ENCODE measurements at regions not wholly inside any gene's neighbourhood (a gene's known extent, or its start where the extent isn't known, plus 50 kb on each side); places are given as distances from the start of the nearest gene placed in this dataset.

- no peaks in the 10 kb centered on the region for H3K36me3 ChIP-seq (ENCODE audit: insufficient read depth, low read length)
- H2AFZ ChIP-seq (ENCODE audit: low read length, unreplicated experiment): no peak overlapping the region
- H3K4me3 ChIP-seq (ENCODE audit: low read depth, low read length): no peak overlapping the region
- no peak overlapping the region for H3K27ac ChIP-seq (ENCODE audit: low read depth, low read length)
- 0 out of 2 replicates have a peak, but pooled peaks cover 3% of the 10 kb centered on the region for H3K27me3 ChIP-seq (ENCODE audit: insufficient read depth, low read length)
- H3K79me2 ChIP-seq (ENCODE audit: control insufficient read depth, insufficient read depth, low read length, unreplicated experiment): no peaks in the 10 kb centered on the region
- H3K4me1 ChIP-seq (ENCODE audit: control insufficient read depth, insufficient read depth, low read length, unreplicated experiment): no peaks in the 10 kb centered on the region
Measured at GRCh38 chr20:40476461-40476860, 212.6 kb downstream of the MAFB start.

- no peaks in the 10 kb centered on the region for H3K4me1 ChIP-seq (ENCODE audit: control insufficient read depth, insufficient read depth, low read length, unreplicated experiment)
- no peak overlapping the region for H3K27ac ChIP-seq (ENCODE audit: low read depth, low read length)
- H2AFZ ChIP-seq (ENCODE audit: low read length, unreplicated experiment): no peak overlapping the region
- no peak overlapping the region for H3K4me3 ChIP-seq (ENCODE audit: low read depth, low read length)
- H3K79me2 ChIP-seq (ENCODE audit: control insufficient read depth, insufficient read depth, low read length, unreplicated experiment): no peaks in the 10 kb centered on the region
- 0 out of 2 replicates have a peak, but pooled peaks cover 3% of the 10 kb centered on the region for H3K27me3 ChIP-seq (ENCODE audit: insufficient read depth, low read length)
- no peaks in the 10 kb centered on the region for H3K36me3 ChIP-seq (ENCODE audit: insufficient read depth, low read length)
Measured at GRCh38 chr20:40472905-40473304, 216.1 kb downstream of the MAFB start.

GRCh38 chr20:40471261-40471629 is 217.8 kb downstream of the MAFB start:
- no peaks in the 10 kb centered on the region for H3K79me2 ChIP-seq (ENCODE audit: control insufficient read depth, insufficient read depth, low read length, unreplicated experiment)
- H3K4me3 ChIP-seq (ENCODE audit: low read depth, low read length): no peak overlapping the region
- 0 out of 2 replicates have a peak, but pooled peaks cover 3% of the 10 kb centered on the region for H3K27me3 ChIP-seq (ENCODE audit: insufficient read depth, low read length)
- no peak overlapping the region for H2AFZ ChIP-seq (ENCODE audit: low read length, unreplicated experiment)
- no peak overlapping the region for H3K27ac ChIP-seq (ENCODE audit: low read depth, low read length)
- no peaks in the 10 kb centered on the region for H3K4me1 ChIP-seq (ENCODE audit: control insufficient read depth, insufficient read depth, low read length, unreplicated experiment)
- no peaks in the 10 kb centered on the region for H3K36me3 ChIP-seq (ENCODE audit: insufficient read depth, low read length)

- Histone ChIP-seq H3K27me3 (ENCODE audit: insufficient read depth, low read length) (0 out of 2 replicates have a peak, but pooled peaks cover 2% of the 10 kb centered on the region), H3K27ac (ENCODE audit: low read depth, low read length) (no peak overlapping the region), H2AFZ (ENCODE audit: low read length, unreplicated experiment) (no peak overlapping the region), H3K4me3 (ENCODE audit: low read depth, low read length) (no peak overlapping the region), H3K4me1 (ENCODE audit: control insufficient read depth, insufficient read depth, low read length, unreplicated experiment) (no peaks in the 10 kb centered on the region), H3K79me2 (ENCODE audit: control insufficient read depth, insufficient read depth, low read length, unreplicated experiment) (no peaks in the 10 kb centered on the region), H3K36me3 (ENCODE audit: insufficient read depth, low read length) (no peaks in the 10 kb centered on the region)
Measured at GRCh38 chr20:40470445-40471260, 218.4 kb downstream of the MAFB start.

GRCh38 chr20:40468759-40469158 is 220.3 kb downstream of the MAFB start:
- no peaks in the 10 kb centered on the region for H3K4me1 ChIP-seq (ENCODE audit: control insufficient read depth, insufficient read depth, low read length, unreplicated experiment)
- no peaks in the 10 kb centered on the region for H3K36me3 ChIP-seq (ENCODE audit: insufficient read depth, low read length)
- H3K79me2 ChIP-seq (ENCODE audit: control insufficient read depth, insufficient read depth, low read length, unreplicated experiment): no peaks in the 10 kb centered on the region
- H3K4me3 ChIP-seq (ENCODE audit: low read depth, low read length): no peak overlapping the region
- H3K27me3 ChIP-seq (ENCODE audit: insufficient read depth, low read length): no peaks in the 10 kb centered on the region
- no peak overlapping the region for H2AFZ ChIP-seq (ENCODE audit: low read length, unreplicated experiment)
- H3K27ac ChIP-seq (ENCODE audit: low read depth, low read length): no peak overlapping the region

GRCh38 chr20:40467703-40468411 is 221.2 kb downstream of the MAFB start:
- Histone ChIP-seq H3K79me2 (ENCODE audit: control insufficient read depth, insufficient read depth, low read length, unreplicated experiment) (no peaks in the 10 kb centered on the region), H2AFZ (ENCODE audit: low read length, unreplicated experiment) (no peak overlapping the region), H3K4me1 (ENCODE audit: control insufficient read depth, insufficient read depth, low read length, unreplicated experiment) (no peaks in the 10 kb centered on the region), H3K4me3 (ENCODE audit: low read depth, low read length) (no peak overlapping the region), H3K36me3 (ENCODE audit: insufficient read depth, low read length) (no peaks in the 10 kb centered on the region), H3K27ac (ENCODE audit: low read depth, low read length) (no peak overlapping the region), H3K27me3 (ENCODE audit: insufficient read depth, low read length) (no peaks in the 10 kb centered on the region)

- H3K27me3 ChIP-seq (ENCODE audit: insufficient read depth, low read length): no peaks in the 10 kb centered on the region
- H3K79me2 ChIP-seq (ENCODE audit: control insufficient read depth, insufficient read depth, low read length, unreplicated experiment): no peaks in the 10 kb centered on the region
- no peak overlapping the region for H2AFZ ChIP-seq (ENCODE audit: low read length, unreplicated experiment)
- no peaks in the 10 kb centered on the region for H3K4me1 ChIP-seq (ENCODE audit: control insufficient read depth, insufficient read depth, low read length, unreplicated experiment)
- no peak overlapping the region for H3K4me3 ChIP-seq (ENCODE audit: low read depth, low read length)
- no peak overlapping the region for H3K27ac ChIP-seq (ENCODE audit: low read depth, low read length)
- no peaks in the 10 kb centered on the region for H3K36me3 ChIP-seq (ENCODE audit: insufficient read depth, low read length)
Measured at GRCh38 chr20:40467067-40467466, 222.0 kb downstream of the MAFB start.

GRCh38 chr20:40464731-40465208 is 224.3 kb downstream of the MAFB start:
- Histone ChIP-seq H3K4me1 (ENCODE audit: control insufficient read depth, insufficient read depth, low read length, unreplicated experiment) (no peaks in the 10 kb centered on the region), H3K36me3 (ENCODE audit: insufficient read depth, low read length) (no peaks in the 10 kb centered on the region), H3K79me2 (ENCODE audit: control insufficient read depth, insufficient read depth, low read length, unreplicated experiment) (no peaks in the 10 kb centered on the region), H3K27me3 (ENCODE audit: insufficient read depth, low read length) (no peaks in the 10 kb centered on the region), H3K27ac (ENCODE audit: low read depth, low read length) (no peak overlapping the region), H3K4me3 (ENCODE audit: low read depth, low read length) (no peak overlapping the region), H2AFZ (ENCODE audit: low read length, unreplicated experiment) (no peak overlapping the region)

- H3K79me2 ChIP-seq (ENCODE audit: control insufficient read depth, insufficient read depth, low read length, unreplicated experiment): no peaks in the 10 kb centered on the region
- no peak overlapping the region for H3K27ac ChIP-seq (ENCODE audit: low read depth, low read length)
- H3K36me3 ChIP-seq (ENCODE audit: insufficient read depth, low read length): no peaks in the 10 kb centered on the region
- peaks cover 6% of the 10 kb centered on the region; the same call in 1 of the 2 replicates for H3K27me3 ChIP-seq (ENCODE audit: insufficient read depth, low read length)
- no peak overlapping the region for H3K4me3 ChIP-seq (ENCODE audit: low read depth, low read length)
- no peak overlapping the region for H2AFZ ChIP-seq (ENCODE audit: low read length, unreplicated experiment)
- no peaks in the 10 kb centered on the region for H3K4me1 ChIP-seq (ENCODE audit: control insufficient read depth, insufficient read depth, low read length, unreplicated experiment)
Measured at GRCh38 chr20:40463171-40463570, 225.9 kb downstream of the MAFB start.

GRCh38 chr20:40462566-40462965 is 226.5 kb downstream of the MAFB start:
- H2AFZ ChIP-seq (ENCODE audit: low read length, unreplicated experiment): no peak overlapping the region
- no peaks in the 10 kb centered on the region for H3K79me2 ChIP-seq (ENCODE audit: control insufficient read depth, insufficient read depth, low read length, unreplicated experiment)
- H3K27ac ChIP-seq (ENCODE audit: low read depth, low read length): no peak overlapping the region
- H3K4me3 ChIP-seq (ENCODE audit: low read depth, low read length): no peak overlapping the region
- H3K36me3 ChIP-seq (ENCODE audit: insufficient read depth, low read length): no peaks in the 10 kb centered on the region
- H3K27me3 ChIP-seq (ENCODE audit: insufficient read depth, low read length): peaks cover 6% of the 10 kb centered on the region; the same call in 1 of the 2 replicates
- H3K4me1 ChIP-seq (ENCODE audit: control insufficient read depth, insufficient read depth, low read length, unreplicated experiment): no peaks in the 10 kb centered on the region
